H1 (cell line): ENCODE measurements at regions not wholly inside any gene's neighbourhood (a gene's known extent, or its start where the extent isn't known, plus 50 kb on each side); places are given as distances from the start of the nearest gene placed in this dataset.

Experiments
- CTCF ChIA-PET: fragments of 300-600 bp; sonication (Branson Sonifier 250); formaldehyde crosslinking; loops from one replicate; lab custom pipeline; 2021; ENCODE audit not compliant: partially characterized antibody; lab: Charles Lee
- POLR2A ChIA-PET: fragments of 300-600 bp; sonication (Branson Sonifier 250); formaldehyde crosslinking; loops from one replicate; lab custom pipeline; 2021; ENCODE audit warnings: inconsistent platforms; ENCODE audit not compliant: partially characterized antibody; lab: Charles Lee
- DNase-seq, 2 experiments: peaks; one replicate each; pipeline versions ENCODE4 v3.0.0 to v3.0.0-alpha.2; 2010 to 2022; ENCODE audit warnings: low spot score in 2 of 2, low read depth in 1 of 2, mixed read lengths in 1 of 2
- FAIRE-seq: peaks from 2 replicates; lab custom pipeline; 2011; peaks lifted over from hg19 to GRCh38; lab: Jason Lieb, UNC
- H2AFZ ChIP-seq: 2 replicates; pipeline ENCODE4 v1.8.1; 2012; ENCODE audit warnings: low read length, inconsistent platforms
- H2AK5ac ChIP-seq: 2 replicates; pipeline ENCODE4 v1.6.1; 2013; ENCODE audit warnings: low read depth, low read length
- H2BK120ac ChIP-seq: replicated peaks from 2 replicates; pipeline ENCODE3; 2013; ENCODE audit warnings: low read depth, low read length, inconsistent platforms
- H2BK12ac ChIP-seq: 2 replicates; pipeline ENCODE4 v1.6.1; 2013; ENCODE audit warnings: low read depth, low read length
- H2BK15ac ChIP-seq: 2 replicates; pipeline ENCODE4 v1.6.1; 2013; ENCODE audit warnings: low read length
- H2BK20ac ChIP-seq: 2 replicates; pipeline ENCODE4 v1.6.1; 2013; ENCODE audit warnings: low read length
- H2BK5ac ChIP-seq: 2 replicates; pipeline ENCODE4 v1.6.1; 2013; ENCODE audit warnings: low read depth, low read length
- H3K14ac ChIP-seq: 2 replicates; pipeline ENCODE4 v1.6.1; 2013; ENCODE audit warnings: inconsistent platforms; ENCODE audit not compliant: insufficient read length
- H3K18ac ChIP-seq: 2 replicates; pipeline ENCODE4 v1.6.1; 2013; ENCODE audit warnings: low read length; ENCODE audit errors: extremely low read depth
- H3K23ac ChIP-seq: 2 replicates; pipeline ENCODE4 v1.6.1; 2013; ENCODE audit warnings: inconsistent platforms; ENCODE audit not compliant: insufficient read length
- H3K23me2 ChIP-seq: 2 replicates; pipeline ENCODE4 v1.6.1; 2013; ENCODE audit warnings: low read depth, low read length
- H3K27ac ChIP-seq: 2 replicates; pipeline ENCODE4 v1.6.1; 2011; ENCODE audit warnings: low read depth, low read length, inconsistent platforms
- H3K27me3 ChIP-seq, 4 experiments: replicated peaks in 1 of 4; 1 replicate in 1 of 4; 2 replicates in 3 of 4; pipeline versions ENCODE4 v1.6.1 to v1.8.1; 2011 to 2013; ENCODE audit warnings: low read length in 3 of 4, mild to moderate bottlenecking in 3 of 4, inconsistent platforms in 2 of 4, mixed read lengths in 2 of 4, moderate library complexity in 1 of 4; ENCODE audit not compliant: control insufficient read depth in 3 of 4, insufficient read depth in 3 of 4; ENCODE audit errors: extremely low read depth in 1 of 4
- H3K36me3 ChIP-seq, 4 experiments: 2 replicates each; pipeline versions ENCODE4 v1.6.1 to v1.8.1; 2011 to 2013; ENCODE audit warnings: mild to moderate bottlenecking in 4 of 4, low read length in 3 of 4, moderate library complexity in 2 of 4, control low read depth in 1 of 4, inconsistent platforms in 1 of 4; ENCODE audit not compliant: insufficient read depth in 4 of 4, control insufficient read depth in 2 of 4
- H3K4ac ChIP-seq: replicated peaks from 2 replicates; pipeline ENCODE3; 2013; ENCODE audit warnings: low read length, low read depth, mixed read lengths, inconsistent platforms; ENCODE audit not compliant: insufficient read length
- H3K4me1 ChIP-seq, 4 experiments: replicated peaks in 1 of 4; 1 replicate in 1 of 4; 2 replicates in 3 of 4; pipeline versions ENCODE4 v1.6.1 to v1.8.1; 2011 to 2013; ENCODE audit warnings: low read length in 3 of 4, inconsistent platforms in 2 of 4, mixed read lengths in 1 of 4; ENCODE audit not compliant: insufficient read depth in 4 of 4, control insufficient read depth in 3 of 4
- H3K4me2 ChIP-seq, 2 experiments: 2 replicates each; pipeline versions ENCODE4 v1.6.1 to v1.8.1; 2011 to 2013; ENCODE audit warnings: low read depth in 2 of 2, low read length in 2 of 2, control low read depth in 1 of 2, inconsistent platforms in 1 of 2, mild to moderate bottlenecking in 1 of 2; ENCODE audit not compliant: insufficient read depth in 1 of 2
- H3K4me3 ChIP-seq, 4 experiments: fragments of 200-600, 300-600 bp in 1 of 4; sonication (generic), shearing (Covaris generic), sonication (Bioruptor Twin) in 1 of 4; 2 replicates each; pipeline versions ENCODE4 v1.5.1 to v1.8.1; 2011 to 2016; ENCODE audit warnings: low read length in 4 of 4, low read depth in 3 of 4, control low read depth in 2 of 4, inconsistent platforms in 2 of 4, mild to moderate bottlenecking in 2 of 4, mixed read lengths in 1 of 4, moderate library complexity in 1 of 4; ENCODE audit not compliant: insufficient read depth in 2 of 4; ENCODE audit errors: extremely low read depth in 1 of 4
- H3K56ac ChIP-seq: replicated peaks from 2 replicates; pipeline ENCODE3; 2013; ENCODE audit warnings: low read depth, mild to moderate bottlenecking, mixed read lengths, low read length, inconsistent platforms; ENCODE audit not compliant: insufficient read length
- H3K79me1 ChIP-seq: 2 replicates; pipeline ENCODE4 v1.6.1; 2013; ENCODE audit warnings: low read depth, low read length, control low read depth
- H3K79me2 ChIP-seq, 2 experiments: 2 replicates each; pipeline versions ENCODE4 v1.6.1 to v1.8.1; 2012 to 2013; ENCODE audit warnings: low read length in 2 of 2, mild to moderate bottlenecking in 2 of 2, inconsistent platforms in 1 of 2; ENCODE audit not compliant: insufficient read depth in 2 of 2, control insufficient read depth in 1 of 2
- H3K9ac ChIP-seq, 4 experiments: replicated peaks in 1 of 4; 1 replicate in 1 of 4; 2 replicates in 3 of 4; pipeline versions ENCODE4 v1.6.1 to v1.8.1; 2011 to 2013; ENCODE audit warnings: low read depth in 3 of 4, low read length in 3 of 4, control low read depth in 2 of 4, mild to moderate bottlenecking in 2 of 4, moderate library complexity in 2 of 4, inconsistent platforms in 1 of 4; ENCODE audit errors: extremely low read depth in 1 of 4
- H3K9me3 ChIP-seq, 2 experiments: 2 replicates each; pipeline versions ENCODE4 v1.6.1 to v1.8.1; 2012 to 2013; ENCODE audit warnings: mild to moderate bottlenecking in 2 of 2, moderate library complexity in 2 of 2, control low read depth in 1 of 2, inconsistent platforms in 1 of 2, low read depth in 1 of 2, low read length in 1 of 2, mixed read lengths in 1 of 2; ENCODE audit not compliant: insufficient read depth in 2 of 2
- H4K20me1 ChIP-seq, 2 experiments: replicated peaks in 1 of 2; 2 replicates each; pipeline versions ENCODE3 to v1.8.1; 2011 to 2013; ENCODE audit warnings: inconsistent platforms in 2 of 2, low read length in 2 of 2, mild to moderate bottlenecking in 1 of 2; ENCODE audit not compliant: insufficient read depth in 2 of 2, control insufficient read depth in 1 of 2
- H4K5ac ChIP-seq: 2 replicates; pipeline ENCODE4 v1.6.1; 2013; ENCODE audit warnings: low read length, low read depth, mixed read lengths, inconsistent platforms; ENCODE audit not compliant: insufficient read length
- H4K8ac ChIP-seq: 2 replicates; pipeline ENCODE4 v1.8.0; 2013; ENCODE audit warnings: mild to moderate bottlenecking, moderate library complexity, low read length, inconsistent platforms; ENCODE audit not compliant: insufficient read depth; ENCODE audit errors: extremely low read depth
- H4K91ac ChIP-seq: replicated peaks from 2 replicates; pipeline ENCODE3; 2013; ENCODE audit warnings: low read length, mixed read lengths, inconsistent platforms; ENCODE audit not compliant: insufficient read length
- ASH2L ChIP-seq: fragments of 200-600, 300-600 bp; sonication (generic); IDR thresholded peaks from one replicate; pipeline ENCODE4 v1.7.1; 2017; ENCODE audit warnings: low read length
- BACH1 ChIP-seq: IDR thresholded peaks from 2 replicates; pipeline ENCODE4 v1.6.1; 2012; ENCODE audit warnings: low read length, improper control_type of control experiment
- CBX5 ChIP-seq: fragments of 300-800, 300-1000 bp; sonication (generic); IDR thresholded peaks from 2 replicates; pipeline ENCODE4 v1.7.1; 2016; ENCODE audit warnings: antibody characterized with exemption, low read length, low read depth
- CBX8 ChIP-seq: fragments of 300-800, 300-1000 bp; sonication (generic); IDR thresholded peaks from 2 replicates; pipeline ENCODE4 v1.7.1; 2016; ENCODE audit warnings: low read depth, low read length, borderline replicate concordance
- CTBP2 ChIP-seq: IDR thresholded peaks from 2 replicates; pipeline ENCODE4 v1.7.0; 2011; ENCODE audit warnings: borderline replicate concordance, mild to moderate bottlenecking, moderate library complexity, mixed read lengths, low read length; ENCODE audit not compliant: insufficient read depth, insufficient read length
- EZH2 ChIP-seq: fragments of 200-600 bp; sonication (generic); IDR thresholded peaks from 2 replicates; pipeline ENCODE4 v1.7.1; 2012; ENCODE audit warnings: low read depth, mild to moderate bottlenecking, moderate library complexity, low read length, inconsistent platforms; ENCODE audit not compliant: severe bottlenecking
- GABPA ChIP-seq: IDR thresholded peaks from 2 replicates; pipeline ENCODE4 v1.6.1; 2011; ENCODE audit warnings: mild to moderate bottlenecking, low read length, moderate library complexity, borderline replicate concordance; ENCODE audit not compliant: insufficient read depth
- JUN ChIP-seq: IDR thresholded peaks from 2 replicates; pipeline ENCODE4 v1.6.1; 2011; ENCODE audit warnings: low read depth, mild to moderate bottlenecking, improper control_type of control experiment, low read length
- NANOG ChIP-seq: IDR thresholded peaks from 2 replicates; pipeline ENCODE4 v1.6.1; 2011; ENCODE audit warnings: low read length, low read depth, mild to moderate bottlenecking, inconsistent platforms; ENCODE audit not compliant: insufficient read depth, poor library complexity, severe bottlenecking
- PHF8 ChIP-seq: fragments of 200-600 bp; sonication (generic); conservative IDR thresholded peaks from 2 replicates; pipeline ENCODE4 v1.7.1; 2012; ENCODE audit warnings: low read depth, mild to moderate bottlenecking, inconsistent platforms, low read length, moderate library complexity
- RBBP5 ChIP-seq: IDR thresholded peaks from 2 replicates; pipeline ENCODE4 v1.7.1; 2012; ENCODE audit warnings: low read depth, mild to moderate bottlenecking, inconsistent platforms, low read length, moderate library complexity, borderline replicate concordance
- WGBS, 2 experiments: shearing (Covaris generic) in 1 of 2; methylation state at CpG; one replicate each; pipeline versions ENCODE4 v1.1.6 to v1.1.7; 2013 to 2015; ENCODE audit warnings: low lambda C conversion rate in 2 of 2, mixed read lengths in 2 of 2, inconsistent platforms in 1 of 2, low coverage in 1 of 2, missing lambda C conversion rate in 1 of 2; ENCODE audit not compliant: insufficient replicate concordance in 2 of 2, insufficient coverage in 1 of 2, insufficient read length in 1 of 2; ENCODE audit errors: extremely low coverage in 1 of 2, missing lambda C conversion rate in 1 of 2; 5-methylcytosine and 5-hydroxymethylcytosine counted together
- TF ChIP-seq, protein P1 (sequence below): IDR thresholded peaks from 2 replicates; pipeline ENCODE4 v1.6.1; 2011; ENCODE audit warnings: low read length, improper control_type of control experiment
- TF ChIP-seq, protein P2 (sequence below): IDR thresholded peaks from 2 replicates; pipeline ENCODE4 v1.6.1; 2012; ENCODE audit warnings: inconsistent platforms

DNA sequence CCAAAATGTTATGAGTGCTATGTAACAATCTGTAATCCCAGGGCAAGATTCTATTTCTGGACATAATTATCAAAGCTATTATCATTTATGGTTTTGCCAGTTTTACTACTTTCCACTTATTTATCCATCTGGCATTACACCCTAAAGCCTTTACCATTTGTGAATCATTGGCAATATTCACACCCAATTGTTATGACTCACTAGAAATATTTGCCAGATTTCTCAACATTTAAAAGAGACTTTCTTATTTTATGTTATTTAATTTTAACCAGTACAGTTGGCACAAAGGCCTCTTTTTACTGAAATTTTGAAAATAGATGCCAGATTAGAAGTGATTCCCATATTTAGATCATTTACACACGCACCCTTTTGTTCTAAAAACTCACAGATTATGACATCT is 242.7 kb upstream of the WDFY3 start:
- no peaks in the 10 kb centered on the region for H3K27me3 ChIP-seq
- FAIRE-seq (no peak), DNase-seq (no peak)
- no peaks in the 10 kb centered on the region for H3K79me2 ChIP-seq
- H3K4me3 ChIP-seq: no peak overlapping the region
- no peaks in the 10 kb centered on the region for H3K4me1 ChIP-seq
- no peak overlapping the region for H4K8ac ChIP-seq
- H4K5ac ChIP-seq: no peak overlapping the region
- no peaks in the 10 kb centered on the region for H3K23me2 ChIP-seq
- H4K20me1 ChIP-seq: no peaks in the 10 kb centered on the region
- no peak overlapping the region for H2BK15ac ChIP-seq
- H3K36me3 ChIP-seq: no peaks in the 10 kb centered on the region
- H3K23ac ChIP-seq: no peak overlapping the region
- no peak overlapping the region for H3K56ac ChIP-seq
- 79% methylated on average over 1 of the region's 1 CpG; no CpG with 5 or more reads in 1 of the 2 experiments for WGBS, 2 experiments
- no peak overlapping the region for H3K18ac ChIP-seq
- H4K91ac ChIP-seq: no peak overlapping the region
- H2BK5ac ChIP-seq: no peak overlapping the region
- ChIA-PET CTCF (interaction anchor here (1.8 kb wide), 1 partner anchor 61 kb away, joined by 6 read pairs; no protein-coding TSS in a partner anchor), POLR2A (no interaction called here)
- H3K4me2 ChIP-seq: no peak overlapping the region
- H3K9me3 ChIP-seq: peaks cover 0 to 2% of the 10 kb centered on the region in 2 experiments; a peak in 1 of 4 replicates
- no peaks in the 10 kb centered on the region for H3K79me1 ChIP-seq
- no peak overlapping the region for H3K27ac ChIP-seq
- H3K14ac ChIP-seq: no peak overlapping the region
- no peak overlapping the region for H2AFZ ChIP-seq
- no peak overlapping the region for H3K4ac ChIP-seq
- H2BK120ac ChIP-seq: no peak overlapping the region
- H2AK5ac ChIP-seq: no peak overlapping the region
- no peak overlapping the region for H2BK20ac ChIP-seq
- H3K9ac ChIP-seq: no peak overlapping the region
- no peak overlapping the region for H2BK12ac ChIP-seq
- TF ChIP-seq CTBP2: no peak
- TF ChIP-seq BACH1: no peak
- no peak for TF ChIP-seq CBX5
- TF ChIP-seq EZH2: no peak
- TF ChIP-seq JUN: no peak
- no peak for TF ChIP-seq CBX8
- TF ChIP-seq, protein P1, sequence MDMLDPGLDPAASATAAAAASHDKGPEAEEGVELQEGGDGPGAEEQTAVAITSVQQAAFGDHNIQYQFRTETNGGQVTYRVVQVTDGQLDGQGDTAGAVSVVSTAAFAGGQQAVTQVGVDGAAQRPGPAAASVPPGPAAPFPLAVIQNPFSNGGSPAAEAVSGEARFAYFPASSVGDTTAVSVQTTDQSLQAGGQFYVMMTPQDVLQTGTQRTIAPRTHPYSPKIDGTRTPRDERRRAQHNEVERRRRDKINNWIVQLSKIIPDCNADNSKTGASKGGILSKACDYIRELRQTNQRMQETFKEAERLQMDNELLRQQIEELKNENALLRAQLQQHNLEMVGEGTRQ: no peak
- TF ChIP-seq, protein P2, sequence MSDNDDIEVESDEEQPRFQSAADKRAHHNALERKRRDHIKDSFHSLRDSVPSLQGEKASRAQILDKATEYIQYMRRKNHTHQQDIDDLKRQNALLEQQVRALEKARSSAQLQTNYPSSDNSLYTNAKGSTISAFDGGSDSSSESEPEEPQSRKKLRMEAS: no peak
- TF ChIP-seq RBBP5: no peak
- no peak for TF ChIP-seq GABPA
- no peak for TF ChIP-seq NANOG
- TF ChIP-seq ASH2L: no peak
- no peak for TF ChIP-seq PHF8
